ENCODE measurements at regions not wholly inside any gene's neighbourhood (a gene's known extent, or its start where the extent isn't known, plus 50 kb on each side); places are given as distances from the start of the nearest gene placed in this dataset.

GRCh38 chr5:56512313-56512996, 279.3 kb upstream of the ANKRD55 start:
- Mint-ChIP-seq H3K4me1 (ENCODE audit: insufficient read depth, unreplicated experiment) (peaks cover 28% of the 10 kb centered on the region), H3K9me3 (ENCODE audit: unreplicated experiment) (no peaks in the 10 kb centered on the region), H3K4me3 (ENCODE audit: unreplicated experiment) (no peak overlapping the region), H3K36me3 (ENCODE audit: insufficient read depth, unreplicated experiment) (no peaks in the 10 kb centered on the region), H3K27me3 (ENCODE audit: insufficient read depth, unreplicated experiment) (no peaks in the 10 kb centered on the region), H3K27ac (ENCODE audit: low read depth, unreplicated experiment) (no peak overlapping the region)
- no TSS peak for BruUV-seq (replicated peaks)
- POLR2A ChIA-PET: interaction anchor here (1.3 kb wide), 1 partner anchor 10 kb away, joined by 3 read pairs; no protein-coding TSS in a partner anchor
- no peak for TF ChIP-seq CTCF (IDR thresholded peaks at IDR 0.05; ENCODE audit: unreplicated experiment)
- DNase-seq (ENCODE audit: unreplicated experiment): no peak
- intact Hi-C loops (cut with micrococcal nuclease): no loop called here
- CTCF ChIA-PET: interaction anchor here (1.4 kb wide), 1 partner anchor 242 kb away, joined by 4 read pairs; no protein-coding TSS in a partner anchor

- no TSS peak for BruUV-seq (replicated peaks)
- Mint-ChIP-seq H3K4me1 (ENCODE audit: insufficient read depth, unreplicated experiment) (peaks cover 18% of the 10 kb centered on the region), H3K36me3 (ENCODE audit: insufficient read depth, unreplicated experiment) (no peaks in the 10 kb centered on the region), H3K27me3 (ENCODE audit: insufficient read depth, unreplicated experiment) (no peaks in the 10 kb centered on the region), H3K4me3 (ENCODE audit: unreplicated experiment) (no peak overlapping the region), H3K27ac (ENCODE audit: low read depth, unreplicated experiment) (no peak overlapping the region), H3K9me3 (ENCODE audit: unreplicated experiment) (no peaks in the 10 kb centered on the region)
- no peak for TF ChIP-seq CTCF (IDR thresholded peaks at IDR 0.05; ENCODE audit: unreplicated experiment)
- intact Hi-C loops (cut with micrococcal nuclease): no loop called here
- DNase-seq (ENCODE audit: unreplicated experiment): no peak
- ChIA-PET CTCF (no interaction called here), POLR2A (interaction anchor here (1.3 kb wide), 1 partner anchor 8 kb away, joined by 3 read pairs; no protein-coding TSS in a partner anchor)
Observed at GRCh38 chr5:56511326-56511841, 278.3 kb upstream of the ANKRD55 start.

DNA sequence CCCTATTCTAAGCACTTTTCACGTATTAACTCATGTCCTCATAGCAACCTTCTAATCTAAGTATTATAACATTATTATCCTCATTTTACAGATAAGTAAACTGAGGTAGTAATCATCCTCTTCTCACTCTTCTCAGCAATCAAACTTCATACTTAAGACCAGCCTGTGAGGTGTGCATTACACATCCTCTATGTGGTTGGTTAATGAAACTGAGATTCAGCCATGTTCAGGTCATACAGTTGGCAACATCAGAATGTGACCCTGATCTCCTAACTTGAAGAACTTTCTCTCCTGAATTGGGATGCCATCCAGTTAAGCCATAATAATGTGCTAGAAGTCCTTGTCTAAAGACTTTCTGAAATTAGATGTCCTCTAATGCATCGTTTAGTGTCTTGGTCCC, 275.1 kb upstream of the ANKRD55 start:
- intact Hi-C loops (cut with micrococcal nuclease): no loop called here
- CTCF ChIA-PET: no interaction called here
- no peak overlapping the region for H3K4me3 Mint-ChIP-seq (ENCODE audit: unreplicated experiment)

More for the DNA sequence above, 275.1 kb upstream of the ANKRD55 start:
- no peak for TF ChIP-seq CTCF (IDR thresholded peaks at IDR 0.05; ENCODE audit: unreplicated experiment)
- Mint-ChIP-seq H3K27ac (ENCODE audit: low read depth, unreplicated experiment) (no peak overlapping the region), H3K27me3 (ENCODE audit: insufficient read depth, unreplicated experiment) (no peaks in the 10 kb centered on the region), H3K9me3 (ENCODE audit: unreplicated experiment) (no peaks in the 10 kb centered on the region), H3K4me1 (ENCODE audit: insufficient read depth, unreplicated experiment) (no peaks in the 10 kb centered on the region), H3K36me3 (ENCODE audit: insufficient read depth, unreplicated experiment) (peaks cover 6% of the 10 kb centered on the region)
- BruUV-seq (replicated peaks): no TSS peak
- DNase-seq (ENCODE audit: unreplicated experiment): no peak
- POLR2A ChIA-PET: no interaction called here

Measured in MCF 10A (cell line).